OCI-LY1 (cell line): ENCODE measurements at regions not wholly inside any gene's neighbourhood (a gene's known extent, or its start where the extent isn't known, plus 50 kb on each side); places are given as distances from the start of the nearest gene placed in this dataset.

Experiments
- EZH2 ChIP-seq: fragments of 200-600 bp; sonication (generic), shearing (Covaris generic); IDR thresholded peaks from 2 replicates; pipeline ENCODE4 v1.8.0; 2017; ENCODE audit warnings: borderline replicate concordance, mixed run types, mild to moderate bottlenecking, antibody characterized with exemption, low read length, moderate library complexity, mixed read lengths
- TF ChIP-seq, protein P1 (sequence below): fragments of 200-600 bp; sonication (generic), shearing (Covaris generic); IDR thresholded peaks from 2 replicates; pipeline ENCODE4 v1.5.1; 2017; ENCODE audit warnings: mild to moderate bottlenecking, antibody characterized with exemption, low read length, moderate library complexity, mixed read lengths

GRCh38 chr1:58180537-58180936 lies 366.0 kb downstream of the OMA1 start:
- TF ChIP-seq, protein P1, sequence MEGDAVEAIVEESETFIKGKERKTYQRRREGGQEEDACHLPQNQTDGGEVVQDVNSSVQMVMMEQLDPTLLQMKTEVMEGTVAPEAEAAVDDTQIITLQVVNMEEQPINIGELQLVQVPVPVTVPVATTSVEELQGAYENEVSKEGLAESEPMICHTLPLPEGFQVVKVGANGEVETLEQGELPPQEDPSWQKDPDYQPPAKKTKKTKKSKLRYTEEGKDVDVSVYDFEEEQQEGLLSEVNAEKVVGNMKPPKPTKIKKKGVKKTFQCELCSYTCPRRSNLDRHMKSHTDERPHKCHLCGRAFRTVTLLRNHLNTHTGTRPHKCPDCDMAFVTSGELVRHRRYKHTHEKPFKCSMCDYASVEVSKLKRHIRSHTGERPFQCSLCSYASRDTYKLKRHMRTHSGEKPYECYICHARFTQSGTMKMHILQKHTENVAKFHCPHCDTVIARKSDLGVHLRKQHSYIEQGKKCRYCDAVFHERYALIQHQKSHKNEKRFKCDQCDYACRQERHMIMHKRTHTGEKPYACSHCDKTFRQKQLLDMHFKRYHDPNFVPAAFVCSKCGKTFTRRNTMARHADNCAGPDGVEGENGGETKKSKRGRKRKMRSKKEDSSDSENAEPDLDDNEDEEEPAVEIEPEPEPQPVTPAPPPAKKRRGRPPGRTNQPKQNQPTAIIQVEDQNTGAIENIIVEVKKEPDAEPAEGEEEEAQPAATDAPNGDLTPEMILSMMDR = no peak
- TF ChIP-seq EZH2 = no peak
